MCF 10A (cell line): ENCODE measurements at regions not wholly inside any gene's neighbourhood (a gene's known extent, or its start where the extent isn't known, plus 50 kb on each side); places are given as distances from the start of the nearest gene placed in this dataset.

Source experiments
- BruUV-seq: library from RNA; stranded (reverse); fragments of 400-500 nt; replicated peaks from 2 replicates; lab custom pipeline; 2021; lab: Mats Ljungman, UMichigan
- CTCF ChIA-PET: fragments of 300-600 bp; sonication (Branson Sonifier 250); formaldehyde crosslinking; extraction: SDS; loops from one replicate; lab custom pipeline; 2021; ENCODE audit warnings: antibody characterized with exemption, inconsistent platforms; lab: Yijun Ruan, JAX
- POLR2A ChIA-PET: fragments of 300-600, 350-650 bp; sonication (Branson Sonifier 250); formaldehyde crosslinking; extraction: SDS; loops from one replicate; lab custom pipeline; 2020; ENCODE audit warnings: antibody characterized with exemption, inconsistent platforms; lab: Yijun Ruan, JAX
- DNase-seq: peaks from one replicate; pipeline ENCODE4 v3.0.0-alpha.2; 2018; ENCODE audit not compliant: unreplicated experiment
- H3K27ac Mint-ChIP-seq: one replicate; pipeline ENCODE4 v1.8.0; 2022; ENCODE audit warnings: mild to moderate bottlenecking, low read depth, mixed read lengths; ENCODE audit not compliant: unreplicated experiment
- H3K27me3 Mint-ChIP-seq: one replicate; pipeline ENCODE4 v1.8.0; 2022; ENCODE audit warnings: mixed read lengths; ENCODE audit not compliant: insufficient read depth, unreplicated experiment
- H3K36me3 Mint-ChIP-seq: one replicate; pipeline ENCODE4 v1.8.0; 2022; ENCODE audit warnings: mild to moderate bottlenecking, moderate library complexity, mixed read lengths; ENCODE audit not compliant: insufficient read depth, unreplicated experiment
- H3K4me1 Mint-ChIP-seq: one replicate; pipeline ENCODE4 v1.8.0; 2022; ENCODE audit warnings: mixed read lengths; ENCODE audit not compliant: insufficient read depth, unreplicated experiment
- H3K4me3 Mint-ChIP-seq: one replicate; pipeline ENCODE4 v1.8.0; 2022; ENCODE audit warnings: mild to moderate bottlenecking, moderate library complexity, mixed read lengths; ENCODE audit not compliant: unreplicated experiment
- H3K9me3 Mint-ChIP-seq: one replicate; pipeline ENCODE4 v1.8.0; 2022; ENCODE audit warnings: mixed read lengths; ENCODE audit not compliant: unreplicated experiment
- CTCF ChIP-seq: fragments of 200-600 bp; IDR thresholded peaks from one replicate; pipeline ENCODE4 v1.8.0; 2022; ENCODE audit warnings: antibody characterized with exemption, mild to moderate bottlenecking; ENCODE audit not compliant: unreplicated experiment
- intact Hi-C: fragments of 100-400 bp; cut with micrococcal nuclease; formaldehyde crosslinking; loops from 2 replicates; pipeline ENCODE4 v1.14.1; 2022

GRCh38 chr3:164208821-164209220 lies 869.5 kb downstream of the SI start:
- H3K9me3 Mint-ChIP-seq, result no peaks in the 10 kb centered on the region
- H3K36me3 Mint-ChIP-seq, result peaks cover 6% of the 10 kb centered on the region
- no peaks in the 10 kb centered on the region for H3K27me3 Mint-ChIP-seq
- no peak for TF ChIP-seq CTCF
- no peak overlapping the region for H3K4me3 Mint-ChIP-seq
- H3K4me1 Mint-ChIP-seq, result no peaks in the 10 kb centered on the region
- no TSS peak for BruUV-seq
- no peak for DNase-seq
- intact Hi-C loops, result no loop called here
- POLR2A ChIA-PET, result no interaction called here
- no peak overlapping the region for H3K27ac Mint-ChIP-seq
- CTCF ChIA-PET, result no interaction called here

- ChIA-PET CTCF (no interaction called here), POLR2A (no interaction called here)
- no TSS peak for BruUV-seq
- peak; percentile 11 for DNase-seq
- no peak overlapping the region for H3K27ac Mint-ChIP-seq
- H3K27me3 Mint-ChIP-seq, result no peaks in the 10 kb centered on the region
- TF ChIP-seq CTCF, result no peak
- intact Hi-C loops, result no loop called here
- H3K4me3 Mint-ChIP-seq, result no peak overlapping the region
- peaks cover 6% of the 10 kb centered on the region for H3K36me3 Mint-ChIP-seq
- H3K9me3 Mint-ChIP-seq, result no peaks in the 10 kb centered on the region
- H3K4me1 Mint-ChIP-seq, result no peaks in the 10 kb centered on the region
Observed at GRCh38 chr3:164208048-164208447, 870.2 kb downstream of the SI start.

GRCh38 chr3:164200053-164200823 lies 878.1 kb downstream of the SI start:
- CTCF ChIA-PET, result no interaction called here
- no peak overlapping the region for H3K4me3 Mint-ChIP-seq
- H3K27ac Mint-ChIP-seq, result no peak overlapping the region
- DNase-seq, result no peak
- intact Hi-C loops, result no loop called here
- TF ChIP-seq CTCF, result no peak
- no peaks in the 10 kb centered on the region for H3K36me3 Mint-ChIP-seq
- H3K9me3 Mint-ChIP-seq, result no peaks in the 10 kb centered on the region
- no peaks in the 10 kb centered on the region for H3K4me1 Mint-ChIP-seq
- POLR2A ChIA-PET, result no interaction called here
- H3K27me3 Mint-ChIP-seq, result no peaks in the 10 kb centered on the region
- BruUV-seq, result no TSS peak

GRCh38 chr3:164196477-164196876 lies 881.8 kb downstream of the SI start:
- no peaks in the 10 kb centered on the region for H3K9me3 Mint-ChIP-seq
- H3K27me3 Mint-ChIP-seq, result no peaks in the 10 kb centered on the region
- H3K36me3 Mint-ChIP-seq, result no peaks in the 10 kb centered on the region
- no peak for TF ChIP-seq CTCF
- DNase-seq, result no peak
- no peak overlapping the region for H3K27ac Mint-ChIP-seq
- BruUV-seq, result no TSS peak
- H3K4me1 Mint-ChIP-seq, result no peaks in the 10 kb centered on the region
- CTCF ChIA-PET, result interaction anchor here (0.7 kb wide), 1 partner anchor 604 kb away, joined by 3 read pairs; no protein-coding TSS in a partner anchor
- no peak overlapping the region for H3K4me3 Mint-ChIP-seq
- POLR2A ChIA-PET, result no interaction called here
- intact Hi-C loops, result no loop called here
